Fibroblast of pulmonary artery (primary cell): ENCODE measurements at regions not wholly inside any gene's neighbourhood (a gene's known extent, or its start where the extent isn't known, plus 50 kb on each side); places are given as distances from the start of the nearest gene placed in this dataset.

Experiments used
- DNase-seq: peaks from one replicate; pipeline ENCODE4 v3.0.0-alpha.2; 2010; ENCODE audit warnings: low read depth
- H3K4me3 ChIP-seq: replicated peaks from 2 replicates; pipeline ENCODE4 v1.5.1; 2011; ENCODE audit warnings: low read depth, mild to moderate bottlenecking, control low read depth, low read length, moderate library complexity
- TF ChIP-seq, protein P1 (sequence below): IDR thresholded peaks from 2 replicates; pipeline ENCODE4 v1.5.1; 2011; ENCODE audit warnings: mild to moderate bottlenecking, control low read depth, low read length, inconsistent platforms; ENCODE audit errors: missing control alignments

DNA sequence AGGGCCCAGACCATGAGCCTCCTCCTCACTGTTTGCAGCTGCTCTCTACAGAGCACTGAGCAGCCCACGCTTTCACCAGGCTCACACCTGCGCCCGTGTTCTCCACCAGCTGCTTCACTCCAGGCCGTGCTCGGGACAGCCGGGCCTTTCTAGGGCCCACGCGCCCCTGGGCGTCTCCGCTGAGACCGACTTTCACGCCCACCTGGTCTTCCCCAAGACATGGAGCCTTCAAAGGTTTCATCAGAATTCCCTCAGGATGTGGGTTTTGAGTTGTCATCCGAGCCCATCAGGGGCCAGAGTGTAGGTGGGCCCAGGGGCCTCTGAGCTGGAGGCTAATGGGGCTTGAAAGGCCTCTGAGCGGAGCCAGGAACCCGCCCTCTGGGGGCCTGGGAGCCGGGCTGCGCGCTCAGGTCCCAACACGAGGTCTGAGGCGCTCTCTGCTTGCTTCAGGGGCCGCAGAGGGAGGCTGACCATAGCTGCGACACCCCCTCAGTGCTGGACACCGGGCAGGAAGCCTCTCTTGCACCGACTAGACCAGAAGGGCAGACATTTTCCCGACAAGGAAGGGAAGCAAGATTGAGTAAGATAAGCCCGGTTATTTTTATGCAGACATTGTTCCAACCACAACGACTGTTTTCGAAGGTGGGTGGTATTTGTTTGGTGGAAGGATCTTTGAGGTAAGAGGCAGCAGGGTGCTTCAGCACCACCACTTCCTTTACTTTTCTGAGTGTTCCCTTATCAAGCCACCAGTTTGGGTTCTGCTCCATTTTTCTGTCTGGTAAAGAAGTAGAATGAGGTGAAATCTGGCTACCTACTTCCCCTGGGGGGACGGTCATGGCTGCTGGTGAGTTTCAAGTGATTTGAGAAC lies 125.0 kb upstream of the FUT8 start:
- TF ChIP-seq, protein P1, sequence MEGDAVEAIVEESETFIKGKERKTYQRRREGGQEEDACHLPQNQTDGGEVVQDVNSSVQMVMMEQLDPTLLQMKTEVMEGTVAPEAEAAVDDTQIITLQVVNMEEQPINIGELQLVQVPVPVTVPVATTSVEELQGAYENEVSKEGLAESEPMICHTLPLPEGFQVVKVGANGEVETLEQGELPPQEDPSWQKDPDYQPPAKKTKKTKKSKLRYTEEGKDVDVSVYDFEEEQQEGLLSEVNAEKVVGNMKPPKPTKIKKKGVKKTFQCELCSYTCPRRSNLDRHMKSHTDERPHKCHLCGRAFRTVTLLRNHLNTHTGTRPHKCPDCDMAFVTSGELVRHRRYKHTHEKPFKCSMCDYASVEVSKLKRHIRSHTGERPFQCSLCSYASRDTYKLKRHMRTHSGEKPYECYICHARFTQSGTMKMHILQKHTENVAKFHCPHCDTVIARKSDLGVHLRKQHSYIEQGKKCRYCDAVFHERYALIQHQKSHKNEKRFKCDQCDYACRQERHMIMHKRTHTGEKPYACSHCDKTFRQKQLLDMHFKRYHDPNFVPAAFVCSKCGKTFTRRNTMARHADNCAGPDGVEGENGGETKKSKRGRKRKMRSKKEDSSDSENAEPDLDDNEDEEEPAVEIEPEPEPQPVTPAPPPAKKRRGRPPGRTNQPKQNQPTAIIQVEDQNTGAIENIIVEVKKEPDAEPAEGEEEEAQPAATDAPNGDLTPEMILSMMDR, result no peak
- no peak for DNase-seq
- H3K4me3 ChIP-seq, result no peak overlapping the region

DNA sequence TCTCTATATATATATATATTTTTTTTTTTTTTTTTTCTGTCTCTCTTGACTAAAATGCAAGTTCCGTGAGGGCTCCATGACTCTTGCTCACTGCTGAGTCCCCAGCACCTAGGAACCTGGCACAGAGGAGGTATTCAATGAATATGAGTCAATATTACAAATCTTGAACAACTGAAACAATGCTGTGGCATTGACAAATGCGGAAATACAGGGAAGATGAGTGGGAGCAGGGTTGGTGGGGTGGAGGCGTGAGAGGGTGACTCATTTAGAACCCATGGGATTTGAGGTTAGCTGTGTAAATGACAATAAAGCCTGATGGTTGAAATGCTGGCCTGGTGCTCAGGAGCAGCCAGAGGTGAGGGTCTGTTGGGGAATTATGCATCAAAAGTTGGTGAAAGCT lies 121.7 kb upstream of the FUT8 start:
- H3K4me3 ChIP-seq, result no peak overlapping the region
- DNase-seq, result peak; percentile 93
- TF ChIP-seq, protein P1, result no peak

DNA sequence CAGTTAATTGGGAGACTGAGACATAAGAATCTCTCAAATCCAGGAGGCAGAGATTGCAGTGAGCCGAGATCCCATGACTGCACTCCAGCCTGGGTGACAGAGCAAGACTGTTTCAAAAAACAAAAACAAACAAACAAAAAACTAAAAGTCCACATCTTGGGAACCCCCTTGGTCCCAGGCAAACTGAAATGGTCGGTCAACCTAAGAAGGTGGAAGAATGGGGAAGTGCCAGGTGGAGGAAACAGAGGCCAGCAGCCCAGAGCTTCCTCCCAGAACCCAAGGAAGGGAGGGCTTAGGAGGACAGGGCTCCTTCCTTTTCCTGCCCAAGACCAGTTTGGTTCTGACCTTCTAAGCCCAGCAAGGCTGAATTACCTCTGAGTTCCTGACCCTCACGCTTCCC lies 121.0 kb upstream of the FUT8 start:
- TF ChIP-seq, protein P1, result no peak
- no peak for DNase-seq
- H3K4me3 ChIP-seq, result no peak overlapping the region

- DNase-seq, result no peak
- H3K4me3 ChIP-seq, result no peak overlapping the region
- TF ChIP-seq, protein P1, result no peak
These were observed 117.7 kb upstream of the FUT8 start for GRCh38 chr14:65294816-65295215.

- TF ChIP-seq, protein P1, result no peak
- peak; percentile 32 for DNase-seq
- no peak overlapping the region for H3K4me3 ChIP-seq
These were observed 116.1 kb upstream of the FUT8 start for GRCh38 chr14:65296402-65296801.

DNA sequence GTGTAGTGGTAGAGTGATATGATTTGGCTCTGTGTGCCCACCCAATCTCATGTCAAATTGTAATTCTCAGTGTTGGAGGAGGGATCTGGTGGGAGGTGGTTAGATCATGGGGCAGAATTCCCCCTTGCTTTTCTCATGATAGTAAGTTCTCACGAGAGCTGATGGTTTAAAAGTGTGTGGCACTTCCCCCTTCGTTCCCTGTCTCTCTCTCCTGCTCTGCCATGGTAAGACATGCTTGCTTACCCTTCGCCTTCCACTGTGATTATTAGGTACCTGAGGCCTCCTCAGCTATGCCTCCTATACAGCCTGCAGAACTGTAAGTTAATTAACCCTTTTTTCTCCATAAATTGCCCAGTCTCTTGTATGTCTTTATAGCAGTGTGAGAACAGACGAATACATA lies 115.7 kb upstream of the FUT8 start:
- DNase-seq, result no peak
- H3K4me3 ChIP-seq, result no peak overlapping the region
- TF ChIP-seq, protein P1, result no peak

DNA sequence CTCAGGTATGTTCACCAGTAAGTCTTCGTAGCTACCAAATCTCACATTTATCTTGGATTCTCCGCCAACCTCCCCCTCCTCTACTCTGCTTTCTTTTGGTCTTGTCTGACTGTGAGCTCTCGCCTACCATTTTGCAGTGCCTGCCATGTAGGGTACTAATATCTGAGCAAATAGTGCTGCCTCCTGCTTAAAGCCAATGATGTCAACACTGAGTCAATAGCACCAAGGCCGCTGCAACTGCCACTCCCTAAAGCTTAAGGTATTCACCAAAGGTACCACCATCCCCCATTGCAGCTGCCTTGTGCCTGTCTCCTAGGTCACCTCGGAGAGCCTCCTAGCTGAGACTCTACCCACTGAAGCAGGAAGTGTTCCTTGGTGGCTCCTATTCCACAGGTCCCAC lies 114.8 kb upstream of the FUT8 start:
- TF ChIP-seq, protein P1, result no peak
- DNase-seq, result no peak
- H3K4me3 ChIP-seq, result no peak overlapping the region
